ENCODE measurements at regions not wholly inside any gene's neighbourhood (a gene's known extent, or its start where the extent isn't known, plus 50 kb on each side); places are given as distances from the start of the nearest gene placed in this dataset.

GRCh38 chr9:90447773-90448172 lies 194.9 kb downstream of the DIRAS2 start:
- Histone ChIP-seq H4K20me1 (ENCODE audit: insufficient read depth) (no peaks in the 10 kb centered on the region), H3K9ac (ENCODE audit: low read length) (no peak overlapping the region), H3K27me3 (ENCODE audit: insufficient read depth, low read depth, low read length) (no peaks in the 10 kb centered on the region), H3K4me3 (ENCODE audit: low read length) (no peak overlapping the region), H3K4me2 (ENCODE audit: low read length) (no peak overlapping the region), H3K9me2 (ENCODE audit: insufficient read depth, low read length) (no peaks in the 10 kb centered on the region), H3K36me3 (ENCODE audit: insufficient read depth, low read length) (no peaks in the 10 kb centered on the region), H2AFZ (ENCODE audit: low read depth, low read length) (no peak overlapping the region), H3K27ac (ENCODE audit: low read length) (no peak overlapping the region), H3K9me3 (ENCODE audit: low read length) (no peaks in the 10 kb centered on the region), H3F3A (ENCODE audit: insufficient read depth, low read length, poor library complexity, severe bottlenecking) (no peaks in the 10 kb centered on the region), H3K79me2 (replicated peaks; ENCODE audit: insufficient read depth, low read length) (no peaks in the 10 kb centered on the region)
- TF ChIP-seq SMC3 (conservative IDR thresholded peaks at IDR 0.05; ENCODE audit: poor library complexity) (no peak), EP300 (conservative IDR thresholded peaks at IDR 0.05; ENCODE audit: poor library complexity, severe bottlenecking) (no peak), POLR2AphosphoS5 (IDR thresholded peaks at IDR 0.05) (no peak), EZH2 (IDR thresholded peaks at IDR 0.05; ENCODE audit: borderline replicate concordance, insufficient read depth, low read length, poor library complexity, severe bottlenecking) (no peak), REST (IDR thresholded peaks at IDR 0.05; ENCODE audit: borderline replicate concordance) (no peak), TAF1 (IDR thresholded peaks at IDR 0.05; ENCODE audit: low read depth) (no peak), RAD21 (conservative IDR thresholded peaks at IDR 0.05) (no peak), MXI1 (conservative IDR thresholded peaks at IDR 0.05; ENCODE audit: poor library complexity, severe bottlenecking) (no peak)
- TF ChIP-seq, protein P1, sequence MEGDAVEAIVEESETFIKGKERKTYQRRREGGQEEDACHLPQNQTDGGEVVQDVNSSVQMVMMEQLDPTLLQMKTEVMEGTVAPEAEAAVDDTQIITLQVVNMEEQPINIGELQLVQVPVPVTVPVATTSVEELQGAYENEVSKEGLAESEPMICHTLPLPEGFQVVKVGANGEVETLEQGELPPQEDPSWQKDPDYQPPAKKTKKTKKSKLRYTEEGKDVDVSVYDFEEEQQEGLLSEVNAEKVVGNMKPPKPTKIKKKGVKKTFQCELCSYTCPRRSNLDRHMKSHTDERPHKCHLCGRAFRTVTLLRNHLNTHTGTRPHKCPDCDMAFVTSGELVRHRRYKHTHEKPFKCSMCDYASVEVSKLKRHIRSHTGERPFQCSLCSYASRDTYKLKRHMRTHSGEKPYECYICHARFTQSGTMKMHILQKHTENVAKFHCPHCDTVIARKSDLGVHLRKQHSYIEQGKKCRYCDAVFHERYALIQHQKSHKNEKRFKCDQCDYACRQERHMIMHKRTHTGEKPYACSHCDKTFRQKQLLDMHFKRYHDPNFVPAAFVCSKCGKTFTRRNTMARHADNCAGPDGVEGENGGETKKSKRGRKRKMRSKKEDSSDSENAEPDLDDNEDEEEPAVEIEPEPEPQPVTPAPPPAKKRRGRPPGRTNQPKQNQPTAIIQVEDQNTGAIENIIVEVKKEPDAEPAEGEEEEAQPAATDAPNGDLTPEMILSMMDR (IDR thresholded peaks at IDR 0.05; ENCODE audit: poor library complexity, severe bottlenecking): no peak

- no peak overlapping the region for H3K9ac ChIP-seq (ENCODE audit: low read length)
- H3K9me3 ChIP-seq (ENCODE audit: low read length): no peaks in the 10 kb centered on the region
- no peak overlapping the region for H2AFZ ChIP-seq (ENCODE audit: low read depth, low read length)
- no peaks in the 10 kb centered on the region for H3K36me3 ChIP-seq (ENCODE audit: insufficient read depth, low read length)
- H3K4me2 ChIP-seq (ENCODE audit: low read length): no peak overlapping the region
- TF ChIP-seq SMC3 (conservative IDR thresholded peaks at IDR 0.05; ENCODE audit: poor library complexity) (no peak), EP300 (conservative IDR thresholded peaks at IDR 0.05; ENCODE audit: poor library complexity, severe bottlenecking) (no peak), POLR2AphosphoS5 (IDR thresholded peaks at IDR 0.05) (no peak), RAD21 (conservative IDR thresholded peaks at IDR 0.05) (no peak), MXI1 (conservative IDR thresholded peaks at IDR 0.05; ENCODE audit: poor library complexity, severe bottlenecking) (no peak), EZH2 (IDR thresholded peaks at IDR 0.05; ENCODE audit: borderline replicate concordance, insufficient read depth, low read length, poor library complexity, severe bottlenecking) (no peak), TAF1 (IDR thresholded peaks at IDR 0.05; ENCODE audit: low read depth) (no peak), REST (IDR thresholded peaks at IDR 0.05; ENCODE audit: borderline replicate concordance) (no peak)
- TF ChIP-seq, protein P1 (IDR thresholded peaks at IDR 0.05; ENCODE audit: poor library complexity, severe bottlenecking): no peak
- H4K20me1 ChIP-seq (ENCODE audit: insufficient read depth): no peaks in the 10 kb centered on the region
- no peak overlapping the region for H3K27ac ChIP-seq (ENCODE audit: low read length)
- no peaks in the 10 kb centered on the region for H3K79me2 ChIP-seq (replicated peaks; ENCODE audit: insufficient read depth, low read length)
- H3K9me2 ChIP-seq (ENCODE audit: insufficient read depth, low read length): no peaks in the 10 kb centered on the region
- no peaks in the 10 kb centered on the region for H3F3A ChIP-seq (ENCODE audit: insufficient read depth, low read length, poor library complexity, severe bottlenecking)
- H3K27me3 ChIP-seq (ENCODE audit: insufficient read depth, low read depth, low read length): no peaks in the 10 kb centered on the region
- H3K4me3 ChIP-seq (ENCODE audit: low read length): no peak overlapping the region
These were observed 193.3 kb downstream of the DIRAS2 start for GRCh38 chr9:90449213-90449925.
